GM20000 (cell line): ENCODE measurements at regions not wholly inside any gene's neighbourhood (a gene's known extent, or its start where the extent isn't known, plus 50 kb on each side); places are given as distances from the start of the nearest gene placed in this dataset.

Experiments
- DNase-seq: peaks from one replicate; pipeline ENCODE4 v3.0.0; 2012; ENCODE audit warnings: low spot score
- TF ChIP-seq, protein P1 (sequence below): IDR thresholded peaks from 2 replicates; pipeline ENCODE4 v1.5.1; 2012; ENCODE audit warnings: mild to moderate bottlenecking, control low read depth; ENCODE audit errors: extremely low read depth, missing control alignments

DNA sequence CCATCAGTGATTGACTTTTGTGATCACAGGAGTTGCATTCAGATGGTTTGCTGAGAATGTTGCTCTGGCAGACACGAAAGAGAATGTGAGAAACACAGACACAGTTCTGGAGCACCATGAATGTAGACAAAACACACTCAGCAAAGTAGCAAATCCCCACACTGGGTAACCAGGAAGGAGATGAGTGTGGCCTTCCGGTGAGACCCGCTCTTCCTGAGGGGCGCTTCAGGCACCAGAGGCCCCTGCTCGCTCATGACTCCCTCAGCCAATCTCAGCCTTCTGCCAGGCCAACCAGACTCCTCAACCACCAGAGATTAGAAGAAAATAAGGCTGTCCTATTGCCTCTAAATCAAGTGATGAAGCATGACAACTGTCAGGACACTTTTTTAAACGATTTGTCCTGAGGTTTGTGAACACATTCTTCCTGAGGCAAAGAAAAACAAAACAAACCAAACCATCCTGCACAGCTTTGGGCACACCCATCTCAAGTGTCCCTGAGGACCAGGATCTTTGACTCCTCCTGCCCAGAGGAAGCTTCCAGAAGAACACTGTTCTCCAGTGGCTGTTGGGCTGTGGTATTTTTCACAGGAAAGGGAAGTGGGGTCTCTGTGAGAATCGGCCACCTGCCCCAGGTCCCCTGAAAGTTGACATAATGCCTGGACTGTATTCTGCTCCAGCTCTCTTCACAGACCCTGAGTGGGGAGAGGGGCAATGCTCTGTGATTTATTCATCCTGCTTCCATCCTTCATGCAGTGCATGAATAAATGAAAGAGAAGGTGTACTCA is 152.8 kb downstream of the BCL11A start:
- TF ChIP-seq, protein P1, sequence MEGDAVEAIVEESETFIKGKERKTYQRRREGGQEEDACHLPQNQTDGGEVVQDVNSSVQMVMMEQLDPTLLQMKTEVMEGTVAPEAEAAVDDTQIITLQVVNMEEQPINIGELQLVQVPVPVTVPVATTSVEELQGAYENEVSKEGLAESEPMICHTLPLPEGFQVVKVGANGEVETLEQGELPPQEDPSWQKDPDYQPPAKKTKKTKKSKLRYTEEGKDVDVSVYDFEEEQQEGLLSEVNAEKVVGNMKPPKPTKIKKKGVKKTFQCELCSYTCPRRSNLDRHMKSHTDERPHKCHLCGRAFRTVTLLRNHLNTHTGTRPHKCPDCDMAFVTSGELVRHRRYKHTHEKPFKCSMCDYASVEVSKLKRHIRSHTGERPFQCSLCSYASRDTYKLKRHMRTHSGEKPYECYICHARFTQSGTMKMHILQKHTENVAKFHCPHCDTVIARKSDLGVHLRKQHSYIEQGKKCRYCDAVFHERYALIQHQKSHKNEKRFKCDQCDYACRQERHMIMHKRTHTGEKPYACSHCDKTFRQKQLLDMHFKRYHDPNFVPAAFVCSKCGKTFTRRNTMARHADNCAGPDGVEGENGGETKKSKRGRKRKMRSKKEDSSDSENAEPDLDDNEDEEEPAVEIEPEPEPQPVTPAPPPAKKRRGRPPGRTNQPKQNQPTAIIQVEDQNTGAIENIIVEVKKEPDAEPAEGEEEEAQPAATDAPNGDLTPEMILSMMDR, result no peak
- DNase-seq, result no peak

DNA sequence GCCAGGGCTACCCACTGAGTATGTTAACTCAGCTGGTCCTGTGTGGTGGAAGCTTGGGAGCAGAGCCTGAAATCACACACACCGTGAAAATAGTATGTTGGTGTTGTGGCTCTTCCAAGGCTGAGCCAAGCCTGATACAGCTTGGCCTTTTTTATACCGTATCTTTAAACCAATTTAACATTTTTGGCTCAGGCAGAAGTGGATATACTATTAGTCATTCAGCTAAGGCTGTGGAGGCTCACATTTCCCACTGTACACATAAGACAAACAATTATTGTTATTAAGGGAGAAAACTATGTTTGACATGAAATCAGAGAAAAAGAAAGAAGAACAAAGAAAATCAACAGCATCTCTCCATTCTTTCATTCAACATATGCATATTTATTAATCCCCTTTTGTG is 159.0 kb downstream of the BCL11A start:
- TF ChIP-seq, protein P1, result no peak
- no peak for DNase-seq

DNA sequence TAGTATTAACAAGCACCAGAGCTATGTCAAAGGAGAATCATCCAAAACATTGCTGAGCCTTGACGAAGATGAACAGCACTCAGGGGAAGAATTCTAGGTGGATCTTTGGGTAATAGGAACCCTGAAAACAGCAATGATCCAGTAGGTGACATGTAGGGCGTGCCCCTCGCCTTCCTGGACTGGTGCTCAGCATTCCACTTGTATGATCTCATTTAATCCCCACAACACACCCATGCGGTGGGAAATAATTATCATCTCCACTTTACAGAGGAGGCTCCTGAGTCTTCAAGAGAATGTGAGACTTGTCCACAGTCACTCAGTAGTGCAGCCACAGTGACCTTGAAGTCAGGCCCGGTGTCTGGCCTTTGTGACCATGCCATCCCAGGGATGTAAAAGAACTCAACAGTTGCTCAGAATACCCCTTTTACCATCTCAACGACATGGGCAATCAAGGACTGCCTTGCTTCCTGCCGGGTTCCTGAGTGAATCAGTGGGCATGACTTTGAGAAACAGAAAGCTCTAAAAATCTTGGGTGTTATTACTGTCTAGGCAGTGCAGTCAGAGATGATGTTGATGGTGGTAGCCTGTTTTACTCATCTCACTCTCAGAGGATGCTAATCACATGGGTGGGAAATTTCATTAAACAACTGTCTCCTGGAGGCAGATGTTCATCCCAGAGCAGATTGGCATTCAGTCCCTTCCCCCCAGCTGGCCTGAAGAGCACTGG is 161.6 kb downstream of the BCL11A start:
- no peak for DNase-seq
- TF ChIP-seq, protein P1, result no peak

DNA sequence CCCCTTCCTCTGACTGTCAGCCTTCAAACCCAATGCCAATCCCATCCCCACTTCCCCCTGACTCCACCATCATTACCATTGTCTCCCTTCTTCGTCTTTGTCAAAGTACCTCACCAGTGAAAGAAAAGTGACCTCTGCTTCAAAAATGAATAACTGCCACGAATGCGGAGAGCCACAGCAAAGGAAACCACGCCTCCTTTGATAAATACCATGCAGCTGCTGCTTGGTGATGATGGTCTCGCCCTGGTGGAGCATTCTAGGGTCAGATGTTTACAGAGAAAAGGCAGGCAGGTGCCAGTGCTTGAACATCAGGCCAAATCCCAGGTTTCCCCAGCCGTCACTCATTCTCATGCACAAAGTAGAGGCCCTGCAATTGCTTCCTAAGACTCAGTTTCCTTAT is 162.2 kb downstream of the BCL11A start:
- no peak for DNase-seq
- TF ChIP-seq, protein P1, result no peak

DNA sequence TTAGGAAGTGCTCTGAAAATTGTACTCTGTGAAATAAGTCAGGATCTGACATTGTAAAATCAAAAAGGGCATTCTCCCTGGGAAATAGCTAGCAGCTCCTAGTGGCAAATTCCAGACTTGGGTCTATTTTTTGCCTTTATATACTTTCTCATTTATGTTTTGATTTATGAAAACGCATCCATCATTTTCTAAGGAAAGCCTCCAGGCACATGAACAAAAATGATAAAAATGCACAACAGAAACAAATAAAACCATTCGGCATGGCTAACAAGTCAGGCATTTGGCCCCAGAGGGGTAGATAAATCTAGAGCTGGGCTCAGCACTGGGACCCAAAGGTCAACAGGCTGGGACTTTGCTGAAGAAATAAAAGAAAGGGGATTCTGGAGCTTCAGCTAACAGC is 167.0 kb downstream of the BCL11A start:
- no peak for DNase-seq
- TF ChIP-seq, protein P1, result no peak

DNA sequence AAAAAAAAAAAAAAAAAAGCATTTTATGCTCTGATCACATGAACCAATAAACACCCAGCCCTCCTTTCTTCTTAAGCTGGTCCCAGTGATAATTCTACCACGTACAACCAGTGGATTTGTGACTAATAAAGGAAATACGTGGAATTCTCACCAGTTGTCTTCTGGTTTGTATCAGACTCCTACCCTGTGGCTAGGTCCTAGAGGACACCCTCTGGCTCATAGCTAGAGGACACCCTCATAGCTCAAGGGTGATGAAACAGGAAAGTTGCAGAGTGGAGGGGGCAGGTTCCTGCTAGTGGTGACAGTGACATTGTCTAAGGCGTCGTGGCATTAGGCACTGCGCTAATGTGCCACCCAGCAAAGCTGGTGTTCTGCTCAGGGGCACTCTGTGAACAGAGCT is 167.8 kb downstream of the BCL11A start:
- TF ChIP-seq, protein P1, result no peak
- no peak for DNase-seq

DNA sequence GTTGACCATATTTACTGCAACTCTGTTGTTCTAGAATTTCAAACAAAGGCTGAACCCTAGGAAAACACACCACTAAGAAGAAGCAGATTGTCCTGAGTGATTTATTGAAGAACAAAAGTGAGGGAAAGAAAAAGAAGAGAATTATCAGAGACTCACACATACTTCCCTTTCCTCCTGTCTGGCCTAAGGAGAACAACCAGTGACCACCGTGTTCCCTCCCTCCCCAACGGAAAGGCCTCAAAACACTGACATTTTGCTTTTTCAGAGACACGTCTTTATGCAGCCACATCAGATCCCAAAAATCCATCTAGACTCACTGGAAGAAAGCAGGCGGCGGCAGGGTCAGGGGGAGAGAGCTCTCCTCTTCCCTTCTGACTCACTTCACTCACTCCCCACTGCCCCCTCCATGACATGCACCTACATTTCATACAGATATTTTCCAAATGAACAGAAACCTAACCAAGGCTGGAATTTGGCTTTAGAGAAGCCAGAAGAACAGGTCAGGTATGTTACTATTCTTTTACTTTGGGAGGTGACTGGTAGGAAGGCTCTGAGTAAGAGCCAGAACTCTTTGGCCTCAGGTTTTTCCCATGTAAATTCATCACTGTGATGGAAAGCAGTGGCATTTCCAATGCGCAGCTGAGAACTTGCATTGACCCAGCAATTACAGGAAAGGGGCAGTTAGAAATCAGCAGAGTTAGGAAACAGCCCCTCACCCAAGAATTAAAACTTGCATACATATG is 169.9 kb downstream of the BCL11A start:
- TF ChIP-seq, protein P1, result no peak
- no peak for DNase-seq
